Gastroesophageal sphincter (tissue), 4 donors: ENCODE measurements at regions not wholly inside any gene's neighbourhood (a gene's known extent, or its start where the extent isn't known, plus 50 kb on each side); places are given as distances from the start of the nearest gene placed in this dataset.

Source experiments
- ATAC-seq: fragments of 150-250 bp; one replicate; pipeline ENCODE4 v1.9.1; 2016; ENCODE audit warnings: mild to moderate bottlenecking, moderate library complexity
- H3K27ac ChIP-seq, 4 donors: fragments of 200-600 bp; sonication (generic) in 3 of 4; 1 replicate in 3 of 4; 2 replicates in 1 of 4; pipeline ENCODE4 v1.5.1; 2016 to 2019
- H3K27me3 ChIP-seq: fragments of 200-600 bp; sonication (generic); one replicate; pipeline ENCODE4 v1.5.1; 2019
- H3K36me3 ChIP-seq, 2 donors: fragments of 200-600 bp; sonication (generic); one replicate each; pipeline ENCODE4 v1.5.1; 2019; ENCODE audit warnings: control low read depth in 1 of 2
- H3K4me1 ChIP-seq, 3 donors: fragments of 200-600 bp; sonication (generic); 1 replicate in 2 of 3; 2 replicates in 1 of 3; pipeline ENCODE4 v1.5.1; 2016 to 2019; ENCODE audit warnings: control low read depth in 2 of 3
- H3K4me3 ChIP-seq, 2 donors: fragments of 200-600 bp; sonication (generic); one replicate each; pipeline ENCODE4 v1.5.1; 2019; ENCODE audit warnings: mild to moderate bottlenecking in 1 of 2, moderate library complexity in 1 of 2
- H3K9me3 ChIP-seq, 3 donors: fragments of 200-600 bp; sonication (generic); one replicate each; pipeline ENCODE4 v1.5.1; 2017 to 2019; ENCODE audit warnings: control low read depth in 2 of 3
- CTCF ChIP-seq, 4 experiments: fragments of 200-600 bp in 2 of 4; fragments of 450-650 bp in 2 of 4; sonication (generic) in 1 of 4; IDR thresholded peaks; one replicate each; pipeline ENCODE4 v1.5.1; 2017 to 2019; ENCODE audit warnings: antibody characterized with exemption in 4 of 4, mild to moderate bottlenecking in 2 of 4, moderate library complexity in 2 of 4
- EP300 ChIP-seq: sonication (generic); formaldehyde crosslinking; IDR thresholded peaks from one replicate; pipeline ENCODE4 v1.6.1; 2017; ENCODE audit warnings: antibody characterized with exemption, mild to moderate bottlenecking
- POLR2A ChIP-seq, 2 donors: fragments of 450-650 bp; IDR thresholded peaks; one replicate each; pipeline ENCODE4 v1.6.1; 2017; ENCODE audit warnings: antibody characterized with exemption in 2 of 2, mild to moderate bottlenecking in 2 of 2, moderate library complexity in 1 of 2
- POLR2AphosphoS5 ChIP-seq: sonication (generic); formaldehyde crosslinking; IDR thresholded peaks from one replicate; pipeline ENCODE4 v1.6.1; 2017; ENCODE audit warnings: antibody characterized with exemption
- WGBS, 2 donors: methylation state at CpG; one replicate each; pipeline ENCODE4 v1.1.5; 2018; ENCODE audit warnings: low coverage in 1 of 2; 5-methylcytosine and 5-hydroxymethylcytosine counted together

GRCh38 chr10:125296598-125296997 is 136.2 kb upstream of the CTBP2 start:
- Histone ChIP-seq H3K9me3 (no peaks in the 10 kb centered on the region), H3K27me3 (peaks cover 5% of the 10 kb centered on the region), H3K27ac (no peak overlapping the region), H3K36me3 (no peaks in the 10 kb centered on the region), H3K4me3 (no peak overlapping the region), H3K4me1 (no peaks in the 10 kb centered on the region)
- TF ChIP-seq CTCF (IDR thresholded peaks at IDR 0.05) (no peak), EP300 (no peak), POLR2A (IDR thresholded peaks at IDR 0.05) (no peak), POLR2AphosphoS5 (no peak)
- no peak for ATAC-seq
- 77 to 80% methylated on average over 1 to 8 of the region's 9 CpGs for WGBS, 2 donors

GRCh38 chr10:125294109-125294508 is 133.7 kb upstream of the CTBP2 start:
- 75 to 92% methylated on average over 2 of the region's 2 CpGs for whole genome bisulfite sequencing, 2 donors

GRCh38 chr10:125291836-125292235 is 131.5 kb upstream of the CTBP2 start:
- TF ChIP-seq POLR2A (IDR thresholded peaks at IDR 0.05) (no peak), CTCF (IDR thresholded peaks at IDR 0.05) (no peak), POLR2AphosphoS5 (no peak)
- Histone ChIP-seq H3K4me3 (no peak overlapping the region), H3K36me3 (no peaks in the 10 kb centered on the region), H3K4me1 (no peaks in the 10 kb centered on the region), H3K27me3 (peaks cover 13% of the 10 kb centered on the region), H3K27ac (no peak overlapping the region), H3K9me3 (no peaks in the 10 kb centered on the region)
- 73 to 76% methylated on average over 6 to 7 of the region's 9 CpGs for WGBS, 2 donors
- ATAC-seq: no peak

More at GRCh38 chr10:125294109-125294508, 133.7 kb upstream of the CTBP2 start:
- Histone ChIP-seq H3K27me3 (no peaks in the 10 kb centered on the region), H3K36me3 (no peaks in the 10 kb centered on the region), H3K9me3 (no peaks in the 10 kb centered on the region), H3K27ac (no peak overlapping the region), H3K4me3 (no peak overlapping the region), H3K4me1 (no peaks in the 10 kb centered on the region)
- no peak for ATAC-seq
- TF ChIP-seq EP300 (no peak), POLR2AphosphoS5 (no peak), CTCF (IDR thresholded peaks at IDR 0.05) (no peak), POLR2A (IDR thresholded peaks at IDR 0.05) (no peak)

- Histone ChIP-seq H3K27ac (no peak overlapping the region), H3K27me3 (peaks cover 31% of the 10 kb centered on the region), H3K4me1 (no peaks in the 10 kb centered on the region), H3K4me3 (no peak overlapping the region), H3K36me3 (no peaks in the 10 kb centered on the region), H3K9me3 (no peaks in the 10 kb centered on the region)
- WGBS, 2 donors: 69 to 100% methylated on average over 1 of the region's 1 CpG
- no peak for TF ChIP-seq CTCF (IDR thresholded peaks at IDR 0.05)
- no peak for TF ChIP-seq POLR2A (IDR thresholded peaks at IDR 0.05)
- no peak for TF ChIP-seq POLR2AphosphoS5
- no peak for TF ChIP-seq EP300
- no peak for ATAC-seq
Observed at GRCh38 chr10:125289461-125289860, 129.1 kb upstream of the CTBP2 start.

- ATAC-seq: no peak
- no peaks in the 10 kb centered on the region for H3K4me1 ChIP-seq
- TF ChIP-seq POLR2A (IDR thresholded peaks at IDR 0.05): no peak
- TF ChIP-seq POLR2AphosphoS5: no peak
- no peak for TF ChIP-seq CTCF (IDR thresholded peaks at IDR 0.05)
- TF ChIP-seq EP300: no peak
- peaks cover 31% of the 10 kb centered on the region for H3K27me3 ChIP-seq
- WGBS, 2 donors: 61 to 81% methylated on average over 3 to 5 of the region's 6 CpGs
- no peak overlapping the region for H3K27ac ChIP-seq
- H3K36me3 ChIP-seq: no peaks in the 10 kb centered on the region
- H3K9me3 ChIP-seq: no peaks in the 10 kb centered on the region
- no peak overlapping the region for H3K4me3 ChIP-seq
Observed at GRCh38 chr10:125284875-125285597, 124.7 kb upstream of the CTBP2 start.
